ENCODE measurements at regions not wholly inside any gene's neighbourhood (a gene's known extent, or its start where the extent isn't known, plus 50 kb on each side); places are given as distances from the start of the nearest gene placed in this dataset.

- H3K4me1 Mint-ChIP-seq = peaks cover 0 to 3% of the 10 kb centered on the region in 2 experiments; a peak in 1 of 4 replicates
- H3K4me3 Mint-ChIP-seq = no peak overlapping the region
- no peak for TF ChIP-seq CTCF (conservative IDR thresholded peaks at IDR 0.05)
- no peak overlapping the region for H2BK15ac ChIP-seq (ENCODE audit: low read depth, low read length)
- H3K23me2 ChIP-seq (ENCODE audit: insufficient read length, low read depth, low read length, poor library complexity, severe bottlenecking) = no peaks in the 10 kb centered on the region
- no peak overlapping the region for H3K23ac ChIP-seq (ENCODE audit: insufficient read length, low read depth, low read length)
- H3K9me3 Mint-ChIP-seq = peaks cover 60 to 62% of the 10 kb centered on the region in 2 experiments
- no peak overlapping the region for H3K18ac ChIP-seq (ENCODE audit: insufficient read length, low read depth, low read length)
- no peak overlapping the region for H3K27ac ChIP-seq (ENCODE audit: insufficient read length, low read depth, low read length)
- no peak overlapping the region for H3K27ac Mint-ChIP-seq
- H2AK5ac ChIP-seq (ENCODE audit: insufficient read length, low read length) = no peak overlapping the region
- no peak overlapping the region for H3K56ac ChIP-seq (ENCODE audit: insufficient read length, low read depth, low read length)
- H2AFZ ChIP-seq (ENCODE audit: low read length) = no peak overlapping the region
- no peaks in the 10 kb centered on the region; the same call in 1 of the 2 replicates for H3K27me3 Mint-ChIP-seq (ENCODE audit: low read depth)
- H3T11ph ChIP-seq (ENCODE audit: low read length) = no peak overlapping the region
- H2BK12ac ChIP-seq (ENCODE audit: insufficient read length, low read depth, low read length) = no peak overlapping the region
- no peak overlapping the region for H3K4me2 ChIP-seq (ENCODE audit: insufficient read depth, insufficient read length, low read length)
- H3K79me2 ChIP-seq (ENCODE audit: insufficient read depth, low read length) = no peaks in the 10 kb centered on the region
- no peak overlapping the region for H2BK120ac ChIP-seq (ENCODE audit: low read depth, low read length, poor library complexity, severe bottlenecking)
- no peaks in the 10 kb centered on the region for H3K27me3 ChIP-seq (ENCODE audit: insufficient read depth, low read length)
- DNase-seq = no peak
- no peak overlapping the region for H4K8ac ChIP-seq (replicated peaks; ENCODE audit: insufficient read length, low read depth, low read length)
- no peak overlapping the region for H2BK5ac ChIP-seq (ENCODE audit: insufficient read length, low read length)
- peaks cover 12% of the 10 kb centered on the region for H3K9me3 ChIP-seq (ENCODE audit: control insufficient read depth, low read depth, low read length)
- no peaks in the 10 kb centered on the region for H4K20me1 ChIP-seq (ENCODE audit: control insufficient read depth, insufficient read depth, insufficient read length)
- H4K5ac ChIP-seq (ENCODE audit: insufficient read length, low read depth, low read length) = no peak overlapping the region
- H3K9ac ChIP-seq (ENCODE audit: extremely low read depth, insufficient read length, low read length) = no peak overlapping the region
- no peak overlapping the region for H4K91ac ChIP-seq (ENCODE audit: insufficient read length, low read depth, low read length)
- peaks cover 0 to 3% (median 0%) of the 10 kb centered on the region in 3 experiments; a peak in 1 of 7 replicates for H3K36me3 Mint-ChIP-seq (ENCODE audit: insufficient read depth in 1 of 3, low read depth in 3 of 3)
- no peak overlapping the region for H3K4ac ChIP-seq (ENCODE audit: low read depth, low read length)
- H3K14ac ChIP-seq (ENCODE audit: insufficient read depth, low read length) = no peak overlapping the region
- H3K4me1 ChIP-seq (ENCODE audit: insufficient read depth, low read length) = no peaks in the 10 kb centered on the region
- H2BK20ac ChIP-seq (ENCODE audit: low read depth, low read length, poor library complexity, severe bottlenecking) = no peak overlapping the region
- no peaks in the 10 kb centered on the region for H3K79me1 ChIP-seq (ENCODE audit: insufficient read depth, low read depth, low read length, poor library complexity, severe bottlenecking)
These were observed 255.7 kb upstream of the AR start for GRCh38 chrX:67288156-67288555.

Measured in H9 (cell line).